ENCODE measurements at regions not wholly inside any gene's neighbourhood (a gene's known extent, or its start where the extent isn't known, plus 50 kb on each side); places are given as distances from the start of the nearest gene placed in this dataset.

- no peak for TF ChIP-seq CTCF (IDR thresholded peaks at IDR 0.05; ENCODE audit: borderline replicate concordance, extremely low read depth, low read length, poor library complexity, severe bottlenecking)
- no peak for TF ChIP-seq EZH2 (IDR thresholded peaks at IDR 0.05; ENCODE audit: borderline replicate concordance, low read depth, low read length, severe bottlenecking)
Measured at GRCh38 chr20:9919271-9920014, 80.6 kb upstream of the PAK5 start.

All from DND-41 (cell line).